ENCODE measurements at regions not wholly inside any gene's neighbourhood (a gene's known extent, or its start where the extent isn't known, plus 50 kb on each side); places are given as distances from the start of the nearest gene placed in this dataset.

DNA sequence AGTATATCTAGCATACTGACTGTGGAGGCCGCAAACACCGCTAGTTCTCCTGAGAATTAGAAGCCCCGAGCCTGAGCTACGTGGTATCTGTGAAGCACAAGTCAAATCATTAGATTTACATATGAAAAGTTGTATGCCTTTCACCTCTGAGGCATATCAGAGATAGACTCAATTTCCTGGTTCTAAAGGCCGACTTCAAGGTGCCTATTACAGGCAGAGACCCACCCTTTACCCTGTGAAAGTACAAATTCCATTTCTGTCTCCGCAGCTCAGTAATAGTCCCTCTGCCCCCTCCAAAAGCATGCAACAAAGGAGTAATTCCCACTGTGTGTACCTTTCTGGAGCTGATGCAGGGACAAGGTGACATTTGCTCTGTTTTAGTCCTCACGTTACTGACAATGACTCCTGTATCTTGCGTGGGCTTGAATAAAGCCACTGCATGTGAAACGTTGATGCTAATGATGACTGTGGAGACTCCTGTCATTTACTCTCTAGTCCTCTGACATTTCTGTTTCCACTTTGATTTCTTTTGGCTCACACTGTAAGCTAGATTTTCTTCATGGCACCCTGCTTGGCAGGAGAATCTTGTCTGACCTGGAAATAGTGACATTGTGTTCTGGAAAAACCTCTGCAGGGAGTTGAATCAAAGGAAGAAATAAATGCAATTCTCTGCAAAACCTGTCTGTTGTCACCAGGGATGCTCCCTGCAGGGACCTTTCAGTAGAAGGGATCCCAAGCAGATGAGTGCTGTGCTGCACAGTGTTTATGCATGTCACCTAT, 273.2 kb upstream of the EMCN start:
- TF ChIP-seq POLR2A (IDR thresholded peaks at IDR 0.05; ENCODE audit: low read depth, low read length), result no peak
- no peak for TF ChIP-seq POLR2AphosphoS5 (IDR thresholded peaks at IDR 0.05; ENCODE audit: low read depth, low read length)
- no peak for TF ChIP-seq TAF1 (IDR thresholded peaks at IDR 0.05; ENCODE audit: borderline replicate concordance, low read depth, low read length)

Measured in GM12892 (cell line).